A549 (cell line): ENCODE measurements at regions not wholly inside any gene's neighbourhood (a gene's known extent, or its start where the extent isn't known, plus 50 kb on each side); places are given as distances from the start of the nearest gene placed in this dataset.

Experiments used
- EP300 ChIP-seq, 2 experiments: fragments of >200 bp; sonication (Bioruptor Twin); formaldehyde crosslinking; IDR thresholded peaks; 2 replicates in 1 of 2; 3 replicates in 1 of 2; pipeline ENCODE4 v1.6.1; 2016 to 2017
- POLR2A ChIP-seq: IDR thresholded peaks from 2 replicates; pipeline ENCODE4 v1.6.1; 2012; ENCODE audit warnings: mild to moderate bottlenecking, low read length

GRCh38 chr2:49225126-49225525, 70.8 kb upstream of the FSHR start:
- TF ChIP-seq POLR2A = no peak
- TF ChIP-seq EP300 (IDR thresholded peaks at IDR 0.05) = no peak
